ENCODE measurements at regions not wholly inside any gene's neighbourhood (a gene's known extent, or its start where the extent isn't known, plus 50 kb on each side); places are given as distances from the start of the nearest gene placed in this dataset.

- ChIA-PET POLR2A (no interaction called here), CTCF (ENCODE audit: low intra/inter-chr PET ratio, low total read pairs) (no interaction called here)
- no peaks in the 10 kb centered on the region for H4K20me1 ChIP-seq (ENCODE audit: insufficient read depth, low read length)
- no peaks in the 10 kb centered on the region for H3K36me3 ChIP-seq (replicated peaks in 1 of 2; ENCODE audit: control insufficient read depth in 1 of 2, insufficient read depth in 2 of 2, low read length in 2 of 2)
- intact Hi-C loops (cut with micrococcal nuclease; ENCODE audit: unreplicated experiment) (no loop called here), in situ Hi-C loops (cut with HindIII; ENCODE audit: extremely low pct_ligation_motif_present, low pct_unique_long_range_greater_than_20kb) (no loop called here)
- H3K27me3 ChIP-seq (ENCODE audit: control insufficient read depth in 1 of 2, insufficient read depth in 2 of 2, low read length in 2 of 2) = peaks cover 3 to 15% of the 10 kb centered on the region in 2 experiments; a peak in 2 of 5 replicates
- no peaks in the 10 kb centered on the region for H3K79me2 ChIP-seq (ENCODE audit: insufficient read depth, low read length)
- H3K9ac ChIP-seq (ENCODE audit: insufficient read depth, low read depth, low read length) = no peak overlapping the region
- TF ChIP-seq ZNF275 (CRISPR knock-in tag; IDR thresholded peaks at IDR 0.05; ENCODE audit: borderline replicate concordance) (no peak), ZFY (CRISPR knock-in tag; IDR thresholded peaks at IDR 0.05) (no peak), CHD2 (IDR thresholded peaks at IDR 0.05; ENCODE audit: low read depth, low read length) (no peak), NR2F1 (CRISPR knock-in tag; IDR thresholded peaks at IDR 0.05) (no peak), RCOR2 (CRISPR knock-in tag; IDR thresholded peaks at IDR 0.05) (no peak), TIGD3 (CRISPR knock-in tag; IDR thresholded peaks at IDR 0.05; ENCODE audit: borderline replicate concordance) (no peak), MIER2 (CRISPR knock-in tag; IDR thresholded peaks at IDR 0.05) (no peak), ZNF160 (CRISPR knock-in tag; IDR thresholded peaks at IDR 0.05) (no peak)
- 4% methylated on average over 1 of the region's 1 CpG for WGBS (ENCODE audit: low lambda C conversion rate)
- FAIRE-seq = no peak
- no peak for ATAC-seq
- H3K4me2 ChIP-seq (ENCODE audit: low read depth, low read length) = no peak overlapping the region
- H3K4me3 ChIP-seq (replicated peaks in 1 of 3; ENCODE audit: insufficient read depth in 1 of 3, low read depth in 2 of 3, low read length in 3 of 3) = no peak overlapping the region
- BruUV-seq (replicated peaks) = no TSS peak
- DNase-seq (ENCODE audit: low spot score) = no peak
- H3K27ac ChIP-seq (ENCODE audit: extremely low read length, insufficient read depth, low read length) = no peak overlapping the region
- H3K9me3 ChIP-seq (ENCODE audit: low read length) = no peaks in the 10 kb centered on the region
- peaks cover 7% of the 10 kb centered on the region for H3K4me1 ChIP-seq (ENCODE audit: insufficient read depth, low read length)
- H2AFZ ChIP-seq (ENCODE audit: low read length) = no peak overlapping the region
Observed at GRCh38 chr2:19554520-19554919, 196.1 kb upstream of the OSR1 start.

Data from HepG2 (cell line).